ENCODE measurements at regions not wholly inside any gene's neighbourhood (a gene's known extent, or its start where the extent isn't known, plus 50 kb on each side); places are given as distances from the start of the nearest gene placed in this dataset.

DNA sequence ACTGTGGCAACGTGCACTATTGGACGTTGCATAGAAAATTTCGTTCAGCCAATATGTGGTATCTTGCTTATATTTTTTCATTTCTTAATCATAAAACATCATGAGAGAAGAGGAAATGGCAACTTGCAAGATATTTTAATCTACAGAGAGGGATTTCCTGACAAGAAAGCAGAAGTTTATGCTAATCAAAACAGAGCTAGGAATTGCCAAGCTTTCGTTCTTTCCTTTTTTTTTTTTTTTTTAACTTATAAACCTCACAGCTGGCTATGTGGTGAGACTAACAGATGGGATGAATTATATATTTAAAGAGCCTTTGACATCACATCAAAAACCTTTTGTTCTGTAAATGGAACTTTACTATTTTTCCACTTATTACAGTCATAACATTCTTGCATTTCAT, 1136.9 kb upstream of the TMEFF2 start:
- Histone ChIP-seq H3K27me3 (ENCODE audit: insufficient read depth, low read length) (no peaks in the 10 kb centered on the region), H3K4me3 (replicated peaks in 1 of 2; ENCODE audit: low read depth in 1 of 2, low read length in 2 of 2) (no peak overlapping the region), H3K9me3 (ENCODE audit: control insufficient read depth in 1 of 2, insufficient read depth in 1 of 2, low read depth in 1 of 2, low read length in 2 of 2) (no peaks in the 10 kb centered on the region), H2AFZ (ENCODE audit: low read depth, low read length, poor library complexity, severe bottlenecking) (no peak overlapping the region), H3K4me2 (ENCODE audit: low read length) (no peak overlapping the region), H4K20me1 (ENCODE audit: insufficient read depth) (no peaks in the 10 kb centered on the region), H3K4me1 (ENCODE audit: control insufficient read depth in 1 of 2, insufficient read depth in 2 of 2, low read length in 2 of 2) (no peaks in the 10 kb centered on the region), H3K9me2 (ENCODE audit: insufficient read depth) (no peaks in the 10 kb centered on the region), H3K36me3 (ENCODE audit: control insufficient read depth in 1 of 2, insufficient read depth in 2 of 2, low read length in 2 of 2) (no peaks in the 10 kb centered on the region), H3K79me2 (ENCODE audit: insufficient read depth, low read length) (no peaks in the 10 kb centered on the region), H3K9ac (ENCODE audit: low read length) (no peak overlapping the region), H3K27ac (ENCODE audit: low read depth, low read length) (no peak overlapping the region)
- POLR2A ChIA-PET: no interaction called here
- ATAC-seq: no peak
- no TSS peak for BruUV-seq (replicated peaks)
- DNase-seq (ENCODE audit: low read depth, low spot score): no peak
- CTCF ChIA-PET: no interaction called here
- RAD21 ChIA-PET (ENCODE audit: low non-redundant PET in 1 of 2, low total read pairs in 2 of 2, uncharacterized antibody in 2 of 2, unreplicated experiment in 2 of 2): no interaction called here
- intact Hi-C loops (cut with micrococcal nuclease): no loop called here
- TF ChIP-seq ELF1 (IDR thresholded peaks at IDR 0.05; ENCODE audit: borderline replicate concordance, low read depth) (no peak), MAX (IDR thresholded peaks at IDR 0.05) (no peak), FOSL1 (IDR thresholded peaks at IDR 0.05; ENCODE audit: low read depth) (no peak), POLR2A (IDR thresholded peaks at IDR 0.05; ENCODE audit: borderline replicate concordance, extremely low read depth, insufficient read depth, insufficient read length) (no peak), YY1 (IDR thresholded peaks at IDR 0.05; ENCODE audit: extremely low read depth, insufficient replicate concordance, low read depth, low read length) (no peak), RAD21 (IDR thresholded peaks at IDR 0.05; ENCODE audit: low read depth) (no peak), JUND (IDR thresholded peaks at IDR 0.05) (no peak), SIN3A (IDR thresholded peaks at IDR 0.05; ENCODE audit: low read depth) (no peak)
- TF ChIP-seq, protein P1, sequence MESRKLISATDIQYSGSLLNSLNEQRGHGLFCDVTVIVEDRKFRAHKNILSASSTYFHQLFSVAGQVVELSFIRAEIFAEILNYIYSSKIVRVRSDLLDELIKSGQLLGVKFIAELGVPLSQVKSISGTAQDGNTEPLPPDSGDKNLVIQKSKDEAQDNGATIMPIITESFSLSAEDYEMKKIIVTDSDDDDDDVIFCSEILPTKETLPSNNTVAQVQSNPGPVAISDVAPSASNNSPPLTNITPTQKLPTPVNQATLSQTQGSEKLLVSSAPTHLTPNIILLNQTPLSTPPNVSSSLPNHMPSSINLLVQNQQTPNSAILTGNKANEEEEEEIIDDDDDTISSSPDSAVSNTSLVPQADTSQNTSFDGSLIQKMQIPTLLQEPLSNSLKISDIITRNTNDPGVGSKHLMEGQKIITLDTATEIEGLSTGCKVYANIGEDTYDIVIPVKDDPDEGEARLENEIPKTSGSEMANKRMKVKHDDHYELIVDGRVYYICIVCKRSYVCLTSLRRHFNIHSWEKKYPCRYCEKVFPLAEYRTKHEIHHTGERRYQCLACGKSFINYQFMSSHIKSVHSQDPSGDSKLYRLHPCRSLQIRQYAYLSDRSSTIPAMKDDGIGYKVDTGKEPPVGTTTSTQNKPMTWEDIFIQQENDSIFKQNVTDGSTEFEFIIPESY (IDR thresholded peaks at IDR 0.05; ENCODE audit: extremely low read depth, insufficient replicate concordance, low read length): no peak

GRCh38 chr2:193326296-193326695, 1131.6 kb upstream of the TMEFF2 start:
- Histone ChIP-seq H3K4me2 (ENCODE audit: low read length) (no peak overlapping the region), H3K36me3 (ENCODE audit: control insufficient read depth in 1 of 2, insufficient read depth in 2 of 2, low read length in 2 of 2) (no peaks in the 10 kb centered on the region), H3K4me1 (ENCODE audit: control insufficient read depth in 1 of 2, insufficient read depth in 2 of 2, low read length in 2 of 2) (no peaks in the 10 kb centered on the region), H3K27me3 (ENCODE audit: insufficient read depth, low read length) (no peaks in the 10 kb centered on the region), H2AFZ (ENCODE audit: low read depth, low read length, poor library complexity, severe bottlenecking) (no peak overlapping the region), H3K9ac (ENCODE audit: low read length) (no peak overlapping the region), H3K4me3 (replicated peaks in 1 of 2; ENCODE audit: low read depth in 1 of 2, low read length in 2 of 2) (no peak overlapping the region), H3K27ac (ENCODE audit: low read depth, low read length) (no peak overlapping the region), H3K9me2 (ENCODE audit: insufficient read depth) (no peaks in the 10 kb centered on the region), H4K20me1 (ENCODE audit: insufficient read depth) (no peaks in the 10 kb centered on the region), H3K9me3 (ENCODE audit: control insufficient read depth in 1 of 2, insufficient read depth in 1 of 2, low read depth in 1 of 2, low read length in 2 of 2) (no peaks in the 10 kb centered on the region), H3K79me2 (ENCODE audit: insufficient read depth, low read length) (no peaks in the 10 kb centered on the region)
- ChIA-PET POLR2A (no interaction called here), RAD21 (ENCODE audit: low non-redundant PET in 1 of 2, low total read pairs in 2 of 2, uncharacterized antibody in 2 of 2, unreplicated experiment in 2 of 2) (no interaction called here), CTCF (no interaction called here)
- BruUV-seq (replicated peaks): no TSS peak
- intact Hi-C loops (cut with micrococcal nuclease): no loop called here
- ATAC-seq (no peak), DNase-seq (ENCODE audit: low read depth, low spot score) (no peak)
- TF ChIP-seq, protein P1 (IDR thresholded peaks at IDR 0.05; ENCODE audit: extremely low read depth, insufficient replicate concordance, low read length): no peak
- TF ChIP-seq, protein P2, sequence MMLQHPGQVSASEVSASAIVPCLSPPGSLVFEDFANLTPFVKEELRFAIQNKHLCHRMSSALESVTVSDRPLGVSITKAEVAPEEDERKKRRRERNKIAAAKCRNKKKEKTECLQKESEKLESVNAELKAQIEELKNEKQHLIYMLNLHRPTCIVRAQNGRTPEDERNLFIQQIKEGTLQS (IDR thresholded peaks at IDR 0.05): no peak
- no peak for TF ChIP-seq EZH2 (IDR thresholded peaks at IDR 0.05)
- TF ChIP-seq TCF7L2 (IDR thresholded peaks at IDR 0.05; ENCODE audit: borderline replicate concordance, extremely low read depth, insufficient read depth, insufficient read length): no peak
- no peak for TF ChIP-seq POLR2A (IDR thresholded peaks at IDR 0.05; ENCODE audit: borderline replicate concordance, extremely low read depth, insufficient read depth, insufficient read length)
- TF ChIP-seq RAD21 (IDR thresholded peaks at IDR 0.05; ENCODE audit: low read depth): no peak
- TF ChIP-seq SRF (IDR thresholded peaks at IDR 0.05; ENCODE audit: low read depth): no peak

Data from HCT116 (cell line).